Hepatocyte (in vitro differentiated cells): ENCODE measurements at regions not wholly inside any gene's neighbourhood (a gene's known extent, or its start where the extent isn't known, plus 50 kb on each side); places are given as distances from the start of the nearest gene placed in this dataset.

ENCODE experiments used
- DNase-seq: peaks from one replicate; pipeline ENCODE4 v3.0.0-alpha.2; 2016; ENCODE audit warnings: low spot score
- H2AFZ ChIP-seq: fragments of 200-600 bp; sonication (generic); 2 replicates; pipeline ENCODE4 v1.6.0; 2016; ENCODE audit warnings: antibody characterized with exemption, mild to moderate bottlenecking
- H3K27ac ChIP-seq: fragments of 200-600 bp; sonication (generic); 2 replicates; pipeline ENCODE4 v1.5.1; 2016; ENCODE audit warnings: mild to moderate bottlenecking
- H3K27me3 ChIP-seq: fragments of 200-600 bp; sonication (generic); 2 replicates; pipeline ENCODE4 v1.6.1; 2016
- H3K36me3 ChIP-seq: fragments of 200-600 bp; sonication (generic); replicated peaks from 2 replicates; pipeline ENCODE4 v1.5.1; 2016; ENCODE audit warnings: low read depth; ENCODE audit not compliant: insufficient read depth
- H3K4me1 ChIP-seq: fragments of 200-600 bp; sonication (generic); 2 replicates; pipeline ENCODE4 v1.5.1; 2016; ENCODE audit warnings: mild to moderate bottlenecking, moderate library complexity; ENCODE audit not compliant: insufficient read depth
- H3K4me2 ChIP-seq: fragments of 200-600 bp; sonication (generic); 2 replicates; pipeline ENCODE4 v1.6.0; 2016
- H3K4me3 ChIP-seq: fragments of 200-600 bp; sonication (generic); 2 replicates; pipeline ENCODE4 v1.5.1; 2016; ENCODE audit warnings: mild to moderate bottlenecking
- H3K79me2 ChIP-seq: fragments of 200-600 bp; sonication (generic); 2 replicates; pipeline ENCODE4 v1.6.0; 2017; ENCODE audit warnings: mild to moderate bottlenecking
- H3K9me2 ChIP-seq: fragments of 200-600 bp; sonication (generic); replicated peaks from 2 replicates; pipeline ENCODE4 v1.6.0; 2017; ENCODE audit warnings: mild to moderate bottlenecking; ENCODE audit not compliant: insufficient read depth
- H3K9me3 ChIP-seq: fragments of 200-600 bp; sonication (generic); 2 replicates; pipeline ENCODE4 v1.5.1; 2016; ENCODE audit warnings: low read depth, mild to moderate bottlenecking
- H4K20me1 ChIP-seq: fragments of 200-600 bp; sonication (generic); 2 replicates; pipeline ENCODE4 v1.6.0; 2016; ENCODE audit warnings: mild to moderate bottlenecking; ENCODE audit not compliant: insufficient read depth, poor library complexity, severe bottlenecking
- EZH2 ChIP-seq: fragments of 200-600 bp; sonication (generic); IDR thresholded peaks from 2 replicates; pipeline ENCODE4 v1.6.1; 2016; ENCODE audit warnings: antibody characterized with exemption, mild to moderate bottlenecking, borderline replicate concordance
- EZH2phosphoT487 ChIP-seq: fragments of 200-600 bp; sonication (generic); IDR thresholded peaks from one replicate; pipeline ENCODE4 v1.6.1; 2018; ENCODE audit warnings: antibody characterized with exemption, mild to moderate bottlenecking, low read depth, moderate library complexity; ENCODE audit not compliant: unreplicated experiment, severe bottlenecking
- WGBS: methylation state at CpG from one replicate; pipeline ENCODE4 v1.1.6; 2016; ENCODE audit warnings: low lambda C conversion rate; ENCODE audit errors: missing lambda C conversion rate; 5-methylcytosine and 5-hydroxymethylcytosine counted together
- TF ChIP-seq, protein P1 (sequence below): fragments of 200-600 bp; sonication (generic); IDR thresholded peaks from 2 replicates; pipeline ENCODE4 v1.5.1; 2016; ENCODE audit warnings: antibody characterized with exemption, mild to moderate bottlenecking; ENCODE audit not compliant: poor library complexity

DNA sequence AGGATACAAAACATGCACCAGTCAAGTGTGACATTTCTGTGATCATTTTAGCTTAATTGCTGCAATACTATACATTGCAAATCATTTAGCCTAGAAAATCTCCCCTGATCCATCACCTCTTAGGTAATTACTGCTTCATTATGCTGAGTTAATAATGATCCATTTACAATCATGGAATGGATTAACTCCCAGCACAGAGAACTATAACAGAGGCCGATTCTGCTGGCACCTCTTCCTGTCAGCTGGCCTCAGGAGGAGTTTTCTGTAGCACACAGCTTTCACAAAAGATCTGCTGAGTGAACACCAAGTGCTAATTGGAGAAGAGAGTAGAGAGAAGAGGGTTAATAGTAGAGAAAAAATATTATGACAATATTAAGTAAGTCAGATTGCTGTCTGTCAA is 591.8 kb upstream of the KIRREL3 start:
- WGBS: 78% methylated on average over 1 of the region's 1 CpG
- no peaks in the 10 kb centered on the region for H3K9me3 ChIP-seq
- no peaks in the 10 kb centered on the region for H3K27me3 ChIP-seq
- no peaks in the 10 kb centered on the region for H3K9me2 ChIP-seq
- H3K4me3 ChIP-seq: no peak overlapping the region
- no peaks in the 10 kb centered on the region for H3K4me1 ChIP-seq
- no peaks in the 10 kb centered on the region for H3K79me2 ChIP-seq
- no peak overlapping the region for H3K27ac ChIP-seq
- no peaks in the 10 kb centered on the region for H3K36me3 ChIP-seq
- no peak overlapping the region for H2AFZ ChIP-seq
- H4K20me1 ChIP-seq: no peaks in the 10 kb centered on the region
- H3K4me2 ChIP-seq: no peak overlapping the region
- TF ChIP-seq, protein P1, sequence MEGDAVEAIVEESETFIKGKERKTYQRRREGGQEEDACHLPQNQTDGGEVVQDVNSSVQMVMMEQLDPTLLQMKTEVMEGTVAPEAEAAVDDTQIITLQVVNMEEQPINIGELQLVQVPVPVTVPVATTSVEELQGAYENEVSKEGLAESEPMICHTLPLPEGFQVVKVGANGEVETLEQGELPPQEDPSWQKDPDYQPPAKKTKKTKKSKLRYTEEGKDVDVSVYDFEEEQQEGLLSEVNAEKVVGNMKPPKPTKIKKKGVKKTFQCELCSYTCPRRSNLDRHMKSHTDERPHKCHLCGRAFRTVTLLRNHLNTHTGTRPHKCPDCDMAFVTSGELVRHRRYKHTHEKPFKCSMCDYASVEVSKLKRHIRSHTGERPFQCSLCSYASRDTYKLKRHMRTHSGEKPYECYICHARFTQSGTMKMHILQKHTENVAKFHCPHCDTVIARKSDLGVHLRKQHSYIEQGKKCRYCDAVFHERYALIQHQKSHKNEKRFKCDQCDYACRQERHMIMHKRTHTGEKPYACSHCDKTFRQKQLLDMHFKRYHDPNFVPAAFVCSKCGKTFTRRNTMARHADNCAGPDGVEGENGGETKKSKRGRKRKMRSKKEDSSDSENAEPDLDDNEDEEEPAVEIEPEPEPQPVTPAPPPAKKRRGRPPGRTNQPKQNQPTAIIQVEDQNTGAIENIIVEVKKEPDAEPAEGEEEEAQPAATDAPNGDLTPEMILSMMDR: no peak
- DNase-seq: no peak

DNA sequence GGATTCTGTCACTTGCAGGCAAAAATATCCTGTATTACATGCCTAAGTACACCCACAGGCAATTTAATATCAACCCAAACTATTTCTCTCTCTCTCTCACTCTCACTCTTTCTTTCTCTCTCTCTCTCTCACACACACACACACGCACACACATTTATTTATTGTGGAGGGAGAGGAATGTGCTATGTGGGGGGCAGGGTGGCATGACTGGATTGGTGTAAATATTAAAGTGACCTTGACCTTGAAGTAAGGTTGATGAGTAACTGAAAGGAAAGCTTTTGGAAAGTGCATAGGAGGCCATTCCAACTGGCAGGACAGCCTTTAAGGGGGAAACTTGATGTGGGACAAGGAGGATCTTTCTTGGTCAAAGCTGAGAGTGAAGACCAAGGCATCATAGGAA is 589.7 kb upstream of the KIRREL3 start:
- Histone ChIP-seq H3K79me2 (no peaks in the 10 kb centered on the region), H3K27me3 (no peaks in the 10 kb centered on the region), H3K36me3 (no peaks in the 10 kb centered on the region), H3K4me1 (no peaks in the 10 kb centered on the region), H3K4me3 (no peak overlapping the region), H4K20me1 (no peaks in the 10 kb centered on the region), H3K27ac (no peak overlapping the region), H3K9me2 (no peaks in the 10 kb centered on the region), H2AFZ (no peak overlapping the region), H3K4me2 (no peak overlapping the region), H3K9me3 (no peaks in the 10 kb centered on the region)
- 46% methylated on average over 1 of the region's 1 CpG for WGBS
- DNase-seq: no peak
- TF ChIP-seq, protein P1: no peak
- TF ChIP-seq EZH2 (no peak), EZH2phosphoT487 (no peak)

DNA sequence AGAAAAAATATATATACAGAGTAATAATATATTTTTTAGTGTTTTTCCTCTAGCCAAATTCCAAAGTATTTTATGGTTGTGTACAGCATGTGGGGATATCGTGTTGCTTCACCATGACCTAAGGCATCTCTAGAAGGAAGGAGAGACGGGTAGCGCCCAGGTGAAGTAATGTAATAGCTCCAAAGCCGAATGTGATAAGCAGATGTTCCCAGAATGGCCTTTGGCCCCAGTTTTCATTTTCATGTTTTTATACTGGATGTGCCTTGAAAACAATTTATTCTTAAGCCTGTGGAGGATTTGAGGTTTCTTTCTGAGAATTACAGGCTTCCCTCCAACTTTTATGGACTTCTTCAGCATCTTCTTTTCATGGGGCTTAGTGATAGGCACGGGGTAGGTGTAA is 587.9 kb upstream of the KIRREL3 start:
- no peaks in the 10 kb centered on the region for H3K79me2 ChIP-seq
- no peaks in the 10 kb centered on the region for H4K20me1 ChIP-seq
- H3K4me2 ChIP-seq: no peak overlapping the region
- DNase-seq: no peak
- WGBS: 93% methylated on average over 5 of the region's 5 CpGs
- H3K27ac ChIP-seq: no peak overlapping the region
- TF ChIP-seq EZH2: no peak
- TF ChIP-seq, protein P1: no peak
- no peak for TF ChIP-seq EZH2phosphoT487
- H3K9me2 ChIP-seq: no peaks in the 10 kb centered on the region
- no peaks in the 10 kb centered on the region for H3K36me3 ChIP-seq
- H3K4me1 ChIP-seq: no peaks in the 10 kb centered on the region
- no peaks in the 10 kb centered on the region for H3K9me3 ChIP-seq
- no peak overlapping the region for H2AFZ ChIP-seq
- H3K4me3 ChIP-seq: no peak overlapping the region
- no peaks in the 10 kb centered on the region for H3K27me3 ChIP-seq

DNA sequence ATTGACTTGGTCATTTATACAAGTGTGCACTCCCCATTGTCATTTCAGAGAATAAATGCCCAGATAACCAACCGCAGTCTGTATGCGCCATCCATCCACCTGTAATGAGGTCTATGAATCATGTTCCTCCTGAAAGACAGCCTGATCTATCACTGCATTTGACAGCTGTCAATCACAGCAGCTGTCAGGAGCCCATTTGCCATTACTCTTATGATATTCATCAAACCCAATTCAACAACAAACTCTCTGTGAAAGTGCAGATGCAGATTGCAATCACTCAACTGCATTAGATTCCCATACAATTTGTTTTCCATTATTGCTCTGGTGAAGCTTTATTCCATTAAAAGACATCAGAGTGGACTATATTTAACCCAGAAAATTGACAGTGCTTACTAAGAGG is 586.9 kb upstream of the KIRREL3 start:
- no peaks in the 10 kb centered on the region for H3K36me3 ChIP-seq
- WGBS: 94% methylated on average over 2 of the region's 2 CpGs
- no peak overlapping the region for H3K27ac ChIP-seq
- no peaks in the 10 kb centered on the region for H3K4me1 ChIP-seq
- no peaks in the 10 kb centered on the region for H3K27me3 ChIP-seq
- H3K79me2 ChIP-seq: no peaks in the 10 kb centered on the region
- DNase-seq: no peak
- no peak overlapping the region for H2AFZ ChIP-seq
- H4K20me1 ChIP-seq: no peaks in the 10 kb centered on the region
- H3K4me3 ChIP-seq: no peak overlapping the region
- no peaks in the 10 kb centered on the region for H3K9me2 ChIP-seq
- no peak for TF ChIP-seq EZH2
- TF ChIP-seq, protein P1: no peak
- TF ChIP-seq EZH2phosphoT487: no peak
- H3K4me2 ChIP-seq: no peak overlapping the region
- no peaks in the 10 kb centered on the region for H3K9me3 ChIP-seq
